Suprapubic skin (tissue), 4 donors: ENCODE measurements at regions not wholly inside any gene's neighbourhood (a gene's known extent, or its start where the extent isn't known, plus 50 kb on each side); places are given as distances from the start of the nearest gene placed in this dataset.

Experiments
- CTCF ChIP-seq, 2 donors: fragments of 200-600 bp in 1 of 2; fragments of 450-650 bp in 1 of 2; sonication (generic) in 1 of 2; IDR thresholded peaks; one replicate each; pipeline ENCODE4 v1.5.1; 2016 to 2019; ENCODE audit warnings: antibody characterized with exemption in 2 of 2, mild to moderate bottlenecking in 1 of 2, moderate library complexity in 1 of 2
- EP300 ChIP-seq: sonication (generic); formaldehyde crosslinking; IDR thresholded peaks from one replicate; pipeline ENCODE4 v1.6.1; 2017; ENCODE audit warnings: antibody characterized with exemption
- POLR2A ChIP-seq, 2 donors: fragments of 450-650 bp; IDR thresholded peaks; one replicate each; pipeline ENCODE4 v1.6.1; 2017; ENCODE audit warnings: antibody characterized with exemption in 2 of 2, mild to moderate bottlenecking in 2 of 2, moderate library complexity in 2 of 2
- POLR2AphosphoS5 ChIP-seq, 3 donors: sonication (generic); formaldehyde crosslinking; IDR thresholded peaks; one replicate each; pipeline ENCODE4 v1.6.1; 2017; ENCODE audit warnings: antibody characterized with exemption in 3 of 3

GRCh38 chr4:28723371-28723770 lies 1862.7 kb downstream of the STIM2 start:
- no peak for TF ChIP-seq CTCF (IDR thresholded peaks at IDR 0.05)
- TF ChIP-seq EP300, result no peak
- no peak for TF ChIP-seq POLR2A (IDR thresholded peaks at IDR 0.05)
- no peak for TF ChIP-seq POLR2AphosphoS5 (IDR thresholded peaks at IDR 0.05)
